ENCODE measurements at regions not wholly inside any gene's neighbourhood (a gene's known extent, or its start where the extent isn't known, plus 50 kb on each side); places are given as distances from the start of the nearest gene placed in this dataset.

DNA sequence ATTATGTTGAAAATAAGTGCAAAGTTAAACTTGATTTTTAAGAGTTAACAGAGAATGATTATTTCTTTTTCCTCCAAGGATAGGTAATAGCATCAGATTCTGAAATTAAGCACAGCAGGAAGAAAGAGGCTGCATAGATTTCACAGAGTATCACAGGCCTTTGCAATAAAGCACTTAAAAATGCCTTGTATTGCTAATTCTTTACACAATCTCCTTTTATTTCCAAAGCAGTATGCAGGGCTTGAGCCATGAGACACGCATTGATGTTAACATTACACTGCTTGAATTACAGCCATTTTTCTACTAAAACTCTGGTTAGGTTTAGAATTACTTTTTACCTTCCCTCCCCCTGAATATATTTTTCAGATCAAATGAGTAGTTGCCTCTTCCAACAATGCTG, 398.3 kb downstream of the BCAT1 start:
- Mint-ChIP-seq H3K27ac (no peak overlapping the region), H3K36me3 (no peaks in the 10 kb centered on the region; the same call in 1 of the 2 replicates), H3K4me1 (peaks cover 22% of the 10 kb centered on the region), H3K9me3 (no peaks in the 10 kb centered on the region), H3K4me3 (no peak overlapping the region), H3K27me3 (ENCODE audit: low read depth) (no peaks in the 10 kb centered on the region)
- DNase-seq (ENCODE audit: low spot score) (no peak), ATAC-seq (0 out of 2 replicates have a peak, but pooled peaks have one; percentile 16)
- ChIA-PET POLR2A (no interaction called here), CTCF (no interaction called here)
- TF ChIP-seq, protein P1, sequence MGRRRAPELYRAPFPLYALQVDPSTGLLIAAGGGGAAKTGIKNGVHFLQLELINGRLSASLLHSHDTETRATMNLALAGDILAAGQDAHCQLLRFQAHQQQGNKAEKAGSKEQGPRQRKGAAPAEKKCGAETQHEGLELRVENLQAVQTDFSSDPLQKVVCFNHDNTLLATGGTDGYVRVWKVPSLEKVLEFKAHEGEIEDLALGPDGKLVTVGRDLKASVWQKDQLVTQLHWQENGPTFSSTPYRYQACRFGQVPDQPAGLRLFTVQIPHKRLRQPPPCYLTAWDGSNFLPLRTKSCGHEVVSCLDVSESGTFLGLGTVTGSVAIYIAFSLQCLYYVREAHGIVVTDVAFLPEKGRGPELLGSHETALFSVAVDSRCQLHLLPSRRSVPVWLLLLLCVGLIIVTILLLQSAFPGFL (CRISPR knock-in tag; IDR thresholded peaks at IDR 0.05; ENCODE audit: borderline replicate concordance) = no peak

DNA sequence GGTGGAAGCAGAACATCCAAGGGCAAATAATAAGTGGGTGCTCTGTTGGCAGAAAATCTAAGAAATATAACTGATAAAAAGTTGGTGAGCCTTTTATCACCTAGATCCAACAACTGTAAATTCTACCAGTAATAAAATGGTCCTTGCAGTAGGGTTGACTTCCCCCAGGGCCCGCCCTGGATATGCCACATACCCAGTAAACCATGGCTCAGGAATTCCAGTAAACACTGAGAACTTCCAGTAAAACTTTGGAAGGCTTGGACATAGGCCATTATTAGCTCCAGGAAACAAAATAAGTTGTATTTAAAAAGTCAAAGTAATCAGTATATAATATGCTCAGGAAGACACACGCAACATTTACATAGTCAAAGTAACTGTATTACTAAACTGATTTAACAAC, 402.2 kb downstream of the BCAT1 start:
- Mint-ChIP-seq H3K27me3 (ENCODE audit: low read depth) (no peaks in the 10 kb centered on the region), H3K4me3 (no peak overlapping the region), H3K9me3 (no peaks in the 10 kb centered on the region), H3K4me1 (peaks cover 15% of the 10 kb centered on the region), H3K36me3 (no peaks in the 10 kb centered on the region; the same call in 1 of the 2 replicates), H3K27ac (no peak overlapping the region)
- TF ChIP-seq SOX15 (CRISPR knock-in tag; IDR thresholded peaks at IDR 0.05) (no peak), ETV6 (CRISPR knock-in tag; IDR thresholded peaks at IDR 0.05) (no peak), EMX1 (CRISPR knock-in tag; IDR thresholded peaks at IDR 0.05) (no peak), ZNF416 (CRISPR knock-in tag; IDR thresholded peaks at IDR 0.05) (no peak), NR2C2 (CRISPR knock-in tag; IDR thresholded peaks at IDR 0.05) (no peak)
- TF ChIP-seq, protein P2, sequence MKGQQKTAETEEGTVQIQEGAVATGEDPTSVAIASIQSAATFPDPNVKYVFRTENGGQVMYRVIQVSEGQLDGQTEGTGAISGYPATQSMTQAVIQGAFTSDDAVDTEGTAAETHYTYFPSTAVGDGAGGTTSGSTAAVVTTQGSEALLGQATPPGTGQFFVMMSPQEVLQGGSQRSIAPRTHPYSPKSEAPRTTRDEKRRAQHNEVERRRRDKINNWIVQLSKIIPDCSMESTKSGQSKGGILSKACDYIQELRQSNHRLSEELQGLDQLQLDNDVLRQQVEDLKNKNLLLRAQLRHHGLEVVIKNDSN (CRISPR knock-in tag; IDR thresholded peaks at IDR 0.05) = no peak
- TF ChIP-seq, protein P3, sequence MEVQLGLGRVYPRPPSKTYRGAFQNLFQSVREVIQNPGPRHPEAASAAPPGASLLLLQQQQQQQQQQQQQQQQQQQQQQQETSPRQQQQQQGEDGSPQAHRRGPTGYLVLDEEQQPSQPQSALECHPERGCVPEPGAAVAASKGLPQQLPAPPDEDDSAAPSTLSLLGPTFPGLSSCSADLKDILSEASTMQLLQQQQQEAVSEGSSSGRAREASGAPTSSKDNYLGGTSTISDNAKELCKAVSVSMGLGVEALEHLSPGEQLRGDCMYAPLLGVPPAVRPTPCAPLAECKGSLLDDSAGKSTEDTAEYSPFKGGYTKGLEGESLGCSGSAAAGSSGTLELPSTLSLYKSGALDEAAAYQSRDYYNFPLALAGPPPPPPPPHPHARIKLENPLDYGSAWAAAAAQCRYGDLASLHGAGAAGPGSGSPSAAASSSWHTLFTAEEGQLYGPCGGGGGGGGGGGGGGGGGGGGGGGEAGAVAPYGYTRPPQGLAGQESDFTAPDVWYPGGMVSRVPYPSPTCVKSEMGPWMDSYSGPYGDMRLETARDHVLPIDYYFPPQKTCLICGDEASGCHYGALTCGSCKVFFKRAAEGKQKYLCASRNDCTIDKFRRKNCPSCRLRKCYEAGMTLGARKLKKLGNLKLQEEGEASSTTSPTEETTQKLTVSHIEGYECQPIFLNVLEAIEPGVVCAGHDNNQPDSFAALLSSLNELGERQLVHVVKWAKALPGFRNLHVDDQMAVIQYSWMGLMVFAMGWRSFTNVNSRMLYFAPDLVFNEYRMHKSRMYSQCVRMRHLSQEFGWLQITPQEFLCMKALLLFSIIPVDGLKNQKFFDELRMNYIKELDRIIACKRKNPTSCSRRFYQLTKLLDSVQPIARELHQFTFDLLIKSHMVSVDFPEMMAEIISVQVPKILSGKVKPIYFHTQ (CRISPR knock-in tag; IDR thresholded peaks at IDR 0.05) = no peak
- TF ChIP-seq, protein P4, sequence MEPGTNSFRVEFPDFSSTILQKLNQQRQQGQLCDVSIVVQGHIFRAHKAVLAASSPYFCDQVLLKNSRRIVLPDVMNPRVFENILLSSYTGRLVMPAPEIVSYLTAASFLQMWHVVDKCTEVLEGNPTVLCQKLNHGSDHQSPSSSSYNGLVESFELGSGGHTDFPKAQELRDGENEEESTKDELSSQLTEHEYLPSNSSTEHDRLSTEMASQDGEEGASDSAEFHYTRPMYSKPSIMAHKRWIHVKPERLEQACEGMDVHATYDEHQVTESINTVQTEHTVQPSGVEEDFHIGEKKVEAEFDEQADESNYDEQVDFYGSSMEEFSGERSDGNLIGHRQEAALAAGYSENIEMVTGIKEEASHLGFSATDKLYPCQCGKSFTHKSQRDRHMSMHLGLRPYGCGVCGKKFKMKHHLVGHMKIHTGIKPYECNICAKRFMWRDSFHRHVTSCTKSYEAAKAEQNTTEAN (CRISPR knock-in tag; IDR thresholded peaks at IDR 0.05) = no peak
- TF ChIP-seq, protein P5, sequence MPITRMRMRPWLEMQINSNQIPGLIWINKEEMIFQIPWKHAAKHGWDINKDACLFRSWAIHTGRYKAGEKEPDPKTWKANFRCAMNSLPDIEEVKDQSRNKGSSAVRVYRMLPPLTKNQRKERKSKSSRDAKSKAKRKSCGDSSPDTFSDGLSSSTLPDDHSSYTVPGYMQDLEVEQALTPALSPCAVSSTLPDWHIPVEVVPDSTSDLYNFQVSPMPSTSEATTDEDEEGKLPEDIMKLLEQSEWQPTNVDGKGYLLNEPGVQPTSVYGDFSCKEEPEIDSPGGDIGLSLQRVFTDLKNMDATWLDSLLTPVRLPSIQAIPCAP (CRISPR knock-in tag; IDR thresholded peaks at IDR 0.05) = no peak
- TF ChIP-seq, protein P6, sequence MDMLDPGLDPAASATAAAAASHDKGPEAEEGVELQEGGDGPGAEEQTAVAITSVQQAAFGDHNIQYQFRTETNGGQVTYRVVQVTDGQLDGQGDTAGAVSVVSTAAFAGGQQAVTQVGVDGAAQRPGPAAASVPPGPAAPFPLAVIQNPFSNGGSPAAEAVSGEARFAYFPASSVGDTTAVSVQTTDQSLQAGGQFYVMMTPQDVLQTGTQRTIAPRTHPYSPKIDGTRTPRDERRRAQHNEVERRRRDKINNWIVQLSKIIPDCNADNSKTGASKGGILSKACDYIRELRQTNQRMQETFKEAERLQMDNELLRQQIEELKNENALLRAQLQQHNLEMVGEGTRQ (CRISPR knock-in tag; IDR thresholded peaks at IDR 0.05) = no peak
- ChIA-PET CTCF (no interaction called here), POLR2A (no interaction called here)
- DNase-seq (ENCODE audit: low spot score) = no peak
- ATAC-seq = no peak

DNA sequence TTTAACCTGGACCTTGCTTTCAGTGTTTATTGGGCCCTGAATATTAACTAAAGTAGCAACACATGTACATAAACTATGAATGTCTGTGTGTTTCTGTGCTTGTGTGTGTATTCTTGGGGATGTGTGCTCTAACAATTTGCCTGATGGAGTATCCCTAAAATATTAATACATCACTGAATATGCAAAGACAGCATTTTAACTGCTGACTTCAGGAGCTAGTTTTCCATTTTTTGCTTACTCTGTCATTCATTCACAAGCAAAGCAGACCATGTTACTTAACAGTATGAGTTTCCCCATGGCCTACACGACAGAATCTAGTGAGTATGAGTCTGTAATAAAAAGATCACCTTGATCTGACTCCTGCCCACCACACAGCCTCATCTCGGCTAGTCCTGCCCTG, 402.8 kb downstream of the BCAT1 start:
- no peak overlapping the region for H3K27ac Mint-ChIP-seq
- POLR2A ChIA-PET = no interaction called here
- H3K4me1 Mint-ChIP-seq = peaks cover 9% of the 10 kb centered on the region

More for the DNA sequence above, 402.8 kb downstream of the BCAT1 start:
- no peaks in the 10 kb centered on the region; the same call in 1 of the 2 replicates for H3K36me3 Mint-ChIP-seq
- no peaks in the 10 kb centered on the region for H3K27me3 Mint-ChIP-seq (ENCODE audit: low read depth)
- TF ChIP-seq SMAD4 (CRISPR knock-in tag; IDR thresholded peaks at IDR 0.05) = no peak
- TF ChIP-seq, protein P7, sequence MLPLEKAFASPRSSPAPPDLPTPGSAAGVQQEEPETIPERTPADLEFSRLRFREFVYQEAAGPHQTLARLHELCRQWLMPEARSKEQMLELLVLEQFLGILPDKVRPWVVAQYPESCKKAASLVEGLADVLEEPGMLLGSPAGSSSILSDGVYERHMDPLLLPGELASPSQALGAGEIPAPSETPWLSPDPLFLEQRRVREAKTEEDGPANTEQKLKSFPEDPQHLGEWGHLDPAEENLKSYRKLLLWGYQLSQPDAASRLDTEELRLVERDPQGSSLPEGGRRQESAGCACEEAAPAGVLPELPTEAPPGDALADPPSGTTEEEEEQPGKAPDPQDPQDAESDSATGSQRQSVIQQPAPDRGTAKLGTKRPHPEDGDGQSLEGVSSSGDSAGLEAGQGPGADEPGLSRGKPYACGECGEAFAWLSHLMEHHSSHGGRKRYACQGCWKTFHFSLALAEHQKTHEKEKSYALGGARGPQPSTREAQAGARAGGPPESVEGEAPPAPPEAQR (CRISPR knock-in tag; IDR thresholded peaks at IDR 0.05) = no peak
- no peak for TF ChIP-seq PRRX2 (CRISPR knock-in tag; IDR thresholded peaks at IDR 0.05)
- no peak overlapping the region for H3K4me3 Mint-ChIP-seq
- ATAC-seq (no peak), DNase-seq (ENCODE audit: low spot score) (no peak)
- CTCF ChIA-PET = no interaction called here
- no peaks in the 10 kb centered on the region for H3K9me3 Mint-ChIP-seq

Measured in WTC11 (cell line).